Gastrocnemius medialis (tissue), 4 donors: ENCODE measurements at regions not wholly inside any gene's neighbourhood (a gene's known extent, or its start where the extent isn't known, plus 50 kb on each side); places are given as distances from the start of the nearest gene placed in this dataset.

Experiments used
- ATAC-seq, 2 donors: fragments of 150-250 bp; one replicate each; pipeline ENCODE4 v1.9.1; 2016
- DNase-seq, 2 donors: peaks; one replicate each; pipeline ENCODE4 v3.0.0-alpha.2; 2019
- H3K27ac ChIP-seq, 4 donors: fragments of 200-600 bp; sonication (generic); 1 replicate in 1 of 4; 2 replicates in 3 of 4; pipeline ENCODE4 v1.5.1; 2016 to 2018; ENCODE audit warnings: mild to moderate bottlenecking in 2 of 4, moderate library complexity in 1 of 4
- H3K27me3 ChIP-seq, 3 donors: fragments of 200-600 bp; sonication (generic) in 2 of 3; 1 replicate in 1 of 3; 2 replicates in 2 of 3; pipeline versions ENCODE4 v1.5.1 to v1.6.0; 2016 to 2019; ENCODE audit warnings: mild to moderate bottlenecking in 1 of 3, moderate library complexity in 1 of 3
- H3K36me3 ChIP-seq, 2 donors: fragments of 200-600 bp; sonication (generic) in 1 of 2; one replicate each; pipeline ENCODE4 v1.5.1; 2017 to 2018
- H3K4me1 ChIP-seq, 2 donors: fragments of 200-600 bp; sonication (generic) in 1 of 2; one replicate each; pipeline ENCODE4 v1.5.1; 2016 to 2017; ENCODE audit warnings: mild to moderate bottlenecking in 2 of 2
- H3K4me3 ChIP-seq, 4 donors: fragments of 200-600 bp; sonication (generic) in 3 of 4; 1 replicate in 1 of 4; 2 replicates in 3 of 4; pipeline ENCODE4 v1.5.1; 2016 to 2019; ENCODE audit warnings: mild to moderate bottlenecking in 2 of 4
- H3K9me3 ChIP-seq, 3 donors: fragments of 200-600 bp; sonication (generic) in 2 of 3; 1 replicate in 1 of 3; 2 replicates in 2 of 3; pipeline ENCODE4 v1.5.1; 2016 to 2019
- POLR2A ChIP-seq, 2 donors: fragments of 450-650 bp; IDR thresholded peaks; one replicate each; pipeline ENCODE4 v1.6.1; 2017; ENCODE audit warnings: antibody characterized with exemption in 2 of 2, mild to moderate bottlenecking in 2 of 2, moderate library complexity in 2 of 2
- in situ Hi-C, 4 donors: fragments of 200-750 bp; cut with MboI; loops; one replicate each; pipeline versions ENCODE4 v1.15.0 to v1.8.0; 2017; ENCODE audit warnings: low sequenced_read_pairs in 4 of 4
- intact Hi-C: fragments of 100-400 bp; cut with DNase I; formaldehyde crosslinking; loops from one replicate; pipeline ENCODE4 v1.15.1; 2023; ENCODE audit warnings: low total_unique reads
- TF ChIP-seq, protein P1 (sequence below), 5 experiments: fragments of 450-650 bp in 3 of 5; fragments of 200-600 bp in 2 of 5; sonication (generic) in 2 of 5; IDR thresholded peaks in 4 of 5; conservative IDR thresholded peaks in 1 of 5; 1 replicate in 4 of 5; 2 replicates in 1 of 5; pipeline ENCODE4 v1.5.1; 2016 to 2019; ENCODE audit warnings: antibody characterized with exemption in 5 of 5, mild to moderate bottlenecking in 3 of 5, moderate library complexity in 3 of 5

DNA sequence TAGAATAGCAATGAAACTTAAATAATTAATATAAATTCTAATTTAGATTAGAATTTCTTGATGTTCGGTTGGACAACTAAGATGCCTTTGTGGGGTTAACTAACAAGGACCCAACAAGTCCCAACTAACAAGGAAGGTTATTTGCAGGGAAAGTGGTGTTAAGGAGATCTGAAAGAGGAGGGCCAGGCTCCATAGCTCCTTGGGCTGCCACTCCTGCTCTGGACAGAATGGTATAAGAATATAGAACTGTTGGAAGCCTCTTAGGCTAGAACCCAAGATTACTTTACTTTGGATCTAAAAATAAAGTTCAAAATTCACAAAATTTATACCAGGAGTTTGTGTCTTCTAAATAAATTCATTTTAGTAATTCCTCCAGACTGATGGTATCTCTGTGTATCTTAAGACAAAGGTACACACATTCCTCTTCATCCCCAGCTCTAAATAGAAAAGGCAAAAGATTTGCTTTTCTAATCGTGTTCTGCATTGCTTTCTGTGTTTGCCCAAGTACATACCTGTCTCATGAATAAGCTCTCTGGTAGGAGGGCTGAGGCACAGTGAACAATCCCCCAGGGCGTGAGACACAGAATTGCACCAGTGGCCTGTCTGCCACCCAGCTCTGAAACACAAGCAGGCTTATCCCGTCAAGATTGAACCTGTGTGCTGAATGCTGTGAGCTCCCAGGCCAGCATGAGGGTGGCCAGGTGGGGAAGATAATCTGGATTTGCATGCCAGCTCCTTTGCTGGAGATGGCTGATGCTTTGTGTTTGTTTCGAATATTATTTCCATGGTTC is 176.0 kb downstream of the ACKR3 start:
- H3K9me3 ChIP-seq = no peaks in the 10 kb centered on the region
- no peaks in the 10 kb centered on the region for H3K36me3 ChIP-seq
- TF ChIP-seq POLR2A (IDR thresholded peaks at IDR 0.05) = no peak
- TF ChIP-seq, protein P1, sequence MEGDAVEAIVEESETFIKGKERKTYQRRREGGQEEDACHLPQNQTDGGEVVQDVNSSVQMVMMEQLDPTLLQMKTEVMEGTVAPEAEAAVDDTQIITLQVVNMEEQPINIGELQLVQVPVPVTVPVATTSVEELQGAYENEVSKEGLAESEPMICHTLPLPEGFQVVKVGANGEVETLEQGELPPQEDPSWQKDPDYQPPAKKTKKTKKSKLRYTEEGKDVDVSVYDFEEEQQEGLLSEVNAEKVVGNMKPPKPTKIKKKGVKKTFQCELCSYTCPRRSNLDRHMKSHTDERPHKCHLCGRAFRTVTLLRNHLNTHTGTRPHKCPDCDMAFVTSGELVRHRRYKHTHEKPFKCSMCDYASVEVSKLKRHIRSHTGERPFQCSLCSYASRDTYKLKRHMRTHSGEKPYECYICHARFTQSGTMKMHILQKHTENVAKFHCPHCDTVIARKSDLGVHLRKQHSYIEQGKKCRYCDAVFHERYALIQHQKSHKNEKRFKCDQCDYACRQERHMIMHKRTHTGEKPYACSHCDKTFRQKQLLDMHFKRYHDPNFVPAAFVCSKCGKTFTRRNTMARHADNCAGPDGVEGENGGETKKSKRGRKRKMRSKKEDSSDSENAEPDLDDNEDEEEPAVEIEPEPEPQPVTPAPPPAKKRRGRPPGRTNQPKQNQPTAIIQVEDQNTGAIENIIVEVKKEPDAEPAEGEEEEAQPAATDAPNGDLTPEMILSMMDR (IDR thresholded peaks at IDR 0.05 in 4 of 5, conservative IDR thresholded peaks at IDR 0.05 in 1 of 5) = no peak
- no peak overlapping the region for H3K27ac ChIP-seq
- intact Hi-C loops = no loop called here
- H3K4me1 ChIP-seq = peaks cover 12 to 16% of the 10 kb centered on the region in 2 donors
- H3K4me3 ChIP-seq = no peak overlapping the region
- no peaks in the 10 kb centered on the region for H3K27me3 ChIP-seq
- DNase-seq = no peak
- ATAC-seq = no peak
- in situ Hi-C loops = no loop called here

DNA sequence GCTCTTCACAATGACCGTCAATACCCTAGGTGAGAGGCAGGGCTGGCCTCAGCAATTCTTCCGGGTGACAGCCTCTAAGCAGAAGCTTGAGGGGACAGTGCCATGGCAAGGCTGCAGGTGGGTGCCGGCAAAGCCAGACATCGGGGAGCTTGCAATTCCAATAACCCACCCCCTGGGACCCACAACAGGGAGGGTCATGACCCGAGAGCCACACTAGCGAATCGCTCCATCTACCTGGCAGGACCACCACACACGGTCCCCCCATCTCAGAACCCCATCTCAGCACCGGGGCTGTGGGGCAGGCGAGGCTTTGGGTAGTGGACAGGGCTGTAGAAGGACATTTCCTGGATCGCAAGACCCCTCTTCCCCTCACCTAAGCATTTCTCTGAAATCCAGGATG is 177.2 kb downstream of the ACKR3 start:
- intact Hi-C loops (no loop called here), in situ Hi-C loops (no loop called here)
- Histone ChIP-seq H3K27me3 (no peaks in the 10 kb centered on the region), H3K9me3 (no peaks in the 10 kb centered on the region), H3K4me1 (peaks cover 12 to 16% of the 10 kb centered on the region in 2 donors), H3K36me3 (no peaks in the 10 kb centered on the region), H3K4me3 (no peak overlapping the region), H3K27ac (no peak overlapping the region)
- no peak for TF ChIP-seq POLR2A (IDR thresholded peaks at IDR 0.05)
- TF ChIP-seq, protein P1 (IDR thresholded peaks at IDR 0.05 in 4 of 5, conservative IDR thresholded peaks at IDR 0.05 in 1 of 5) = no peak
- ATAC-seq (no peak), DNase-seq (no peak)

DNA sequence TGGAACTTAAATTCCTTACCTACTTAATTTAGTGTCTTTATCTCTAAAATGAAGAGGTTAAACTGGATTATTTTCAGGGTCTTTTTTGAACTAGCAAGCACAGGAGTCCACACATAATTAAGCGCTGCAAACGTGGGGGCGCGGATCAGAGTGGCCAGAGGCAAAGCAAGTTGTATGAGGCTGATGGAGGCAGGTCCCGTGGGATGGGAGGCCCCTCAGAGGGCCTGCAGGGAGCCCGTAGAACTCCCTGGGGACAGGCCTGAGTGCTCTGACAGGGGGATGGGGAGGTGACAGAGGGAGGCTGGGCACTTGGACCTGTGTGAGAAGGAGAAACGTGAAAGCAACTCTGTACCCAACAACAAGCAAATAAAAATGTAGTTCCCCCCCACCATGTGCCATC is 177.8 kb downstream of the ACKR3 start:
- Histone ChIP-seq H3K27me3 (no peaks in the 10 kb centered on the region), H3K4me1 (peaks cover 12 to 16% of the 10 kb centered on the region in 2 donors), H3K36me3 (no peaks in the 10 kb centered on the region), H3K9me3 (no peaks in the 10 kb centered on the region), H3K4me3 (no peak overlapping the region), H3K27ac (no peak overlapping the region)
- ATAC-seq (no peak), DNase-seq (no peak)
- TF ChIP-seq, protein P1 (IDR thresholded peaks at IDR 0.05 in 4 of 5, conservative IDR thresholded peaks at IDR 0.05 in 1 of 5) = no peak
- TF ChIP-seq POLR2A (IDR thresholded peaks at IDR 0.05) = no peak
- in situ Hi-C loops (no loop called here), intact Hi-C loops (no loop called here)

DNA sequence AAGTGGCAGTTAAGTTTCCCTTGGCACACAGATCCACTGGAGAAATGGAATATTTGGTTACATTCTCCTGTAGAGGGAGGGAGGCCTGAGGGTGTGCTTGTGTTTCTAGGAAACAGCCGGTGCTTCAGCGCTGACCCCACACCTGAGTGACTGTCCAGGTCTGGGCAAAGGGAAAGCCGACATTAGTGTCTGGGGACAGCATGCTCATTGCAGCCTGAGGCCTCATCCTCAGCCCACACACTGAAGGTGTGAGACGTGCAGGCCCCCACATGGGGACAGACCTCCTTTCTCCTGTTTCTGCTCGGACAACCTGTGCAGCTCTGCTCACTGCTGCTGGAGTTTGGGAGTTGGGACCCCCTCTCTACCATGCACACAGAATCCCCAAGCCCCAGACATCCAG is 178.3 kb downstream of the ACKR3 start:
- intact Hi-C loops = no loop called here

More for the DNA sequence above, 178.3 kb downstream of the ACKR3 start:
- Histone ChIP-seq H3K4me3 (no peak overlapping the region), H3K36me3 (no peaks in the 10 kb centered on the region), H3K27ac (no peak overlapping the region), H3K9me3 (no peaks in the 10 kb centered on the region), H3K27me3 (no peaks in the 10 kb centered on the region), H3K4me1 (peaks cover 12 to 18% of the 10 kb centered on the region in 2 donors)
- TF ChIP-seq, protein P1 (IDR thresholded peaks at IDR 0.05 in 4 of 5, conservative IDR thresholded peaks at IDR 0.05 in 1 of 5) = no peak
- TF ChIP-seq POLR2A (IDR thresholded peaks at IDR 0.05) = no peak
- DNase-seq (no peak), ATAC-seq (no peak)
- in situ Hi-C loops = no loop called here
